LHCN-M2 (cell line): ENCODE measurements at regions not wholly inside any gene's neighbourhood (a gene's known extent, or its start where the extent isn't known, plus 50 kb on each side); places are given as distances from the start of the nearest gene placed in this dataset.
A peak's percentile ranks its signal among the peaks of the same experiment; 100 is the strongest.
"Not testable (repeated sequence)": the region's sequence is repeated elsewhere in the genome, so short reads cannot be mapped to it uniquely, and the experiment has no call there.

Experiments
- DNase-seq: peaks from one replicate; pipeline ENCODE4 v3.0.0-alpha.2; 2012; ENCODE audit warnings: low read depth

DNA sequence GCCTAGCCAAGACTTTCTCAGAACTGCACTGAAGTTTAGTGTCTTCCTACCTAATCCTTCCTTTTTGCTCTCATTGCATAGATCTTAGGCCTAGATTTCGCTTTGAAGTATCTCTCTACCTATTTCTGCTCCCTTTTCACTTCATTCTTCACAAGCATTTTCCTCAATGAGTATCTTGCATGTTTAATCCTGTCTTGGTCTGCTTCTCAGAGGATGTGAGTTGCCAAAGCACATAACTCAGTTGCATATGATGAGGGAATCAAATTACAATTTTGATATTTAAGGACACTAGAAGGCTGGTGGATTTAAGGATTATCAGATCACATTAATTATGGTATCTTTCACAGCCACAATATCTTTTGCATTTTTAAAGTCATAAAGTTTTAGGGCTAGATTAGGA lies 195.5 kb upstream of the DAAM1 start:
- no peak for DNase-seq

DNA sequence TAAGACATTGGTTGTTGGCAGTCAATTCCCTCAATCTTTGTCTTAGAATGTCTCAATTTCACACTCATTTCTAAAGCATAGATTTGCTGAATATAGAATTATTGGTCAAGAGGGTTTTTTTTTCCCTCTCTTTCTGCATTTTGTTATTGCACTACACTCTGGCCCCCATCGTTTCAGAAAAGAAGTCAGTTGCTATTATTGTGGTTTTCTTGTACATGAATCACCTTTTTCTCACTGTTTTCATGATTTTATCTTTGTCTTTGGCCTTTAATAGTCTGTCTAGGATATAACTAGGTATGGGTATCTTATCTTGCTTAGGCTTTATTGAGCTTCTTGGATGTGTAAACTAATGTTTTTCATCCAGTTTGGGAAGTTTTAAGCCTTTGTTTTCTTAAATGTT lies 194.3 kb upstream of the DAAM1 start:
- peak; percentile 41 for DNase-seq

DNA sequence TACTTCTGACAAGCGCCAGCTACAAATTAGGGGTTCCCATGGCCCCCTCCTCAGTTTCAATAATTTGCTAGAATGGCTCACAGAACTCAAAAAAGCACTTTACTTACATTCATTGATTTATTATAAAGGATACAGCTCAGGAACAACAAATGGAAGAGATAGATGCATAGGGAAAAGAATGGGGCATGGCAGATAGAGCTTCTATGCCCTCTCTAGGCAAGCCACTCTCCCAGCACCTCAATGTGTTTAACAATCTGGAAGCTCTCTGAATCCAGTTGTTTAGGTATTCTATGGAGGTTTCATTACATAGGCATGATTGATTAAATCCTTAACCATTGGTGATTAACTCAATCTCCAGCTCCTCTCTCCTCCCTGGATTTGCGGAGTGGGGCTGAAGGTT lies 184.5 kb upstream of the DAAM1 start:
- no peak for DNase-seq

DNA sequence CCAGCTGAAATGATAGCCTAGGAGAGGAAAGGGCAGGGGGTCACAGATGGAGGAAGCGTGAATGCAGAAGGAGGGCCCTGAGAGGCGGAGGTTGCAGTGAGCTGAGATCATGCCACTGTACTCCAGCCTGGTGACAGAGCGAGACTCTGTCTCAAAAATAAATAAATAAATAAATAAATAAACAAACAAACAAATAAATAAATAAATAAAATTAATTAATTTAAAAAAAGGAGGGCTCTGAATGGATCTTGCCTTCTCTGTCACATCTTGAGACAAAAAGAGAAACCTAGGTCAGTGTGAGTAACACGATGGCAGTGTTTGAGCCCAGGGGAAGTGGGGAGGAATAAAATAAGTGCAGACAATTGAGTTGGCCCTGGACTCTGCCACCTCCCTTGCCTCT lies 182.3 kb upstream of the DAAM1 start:
- not testable (repeated sequence) for DNase-seq

DNA sequence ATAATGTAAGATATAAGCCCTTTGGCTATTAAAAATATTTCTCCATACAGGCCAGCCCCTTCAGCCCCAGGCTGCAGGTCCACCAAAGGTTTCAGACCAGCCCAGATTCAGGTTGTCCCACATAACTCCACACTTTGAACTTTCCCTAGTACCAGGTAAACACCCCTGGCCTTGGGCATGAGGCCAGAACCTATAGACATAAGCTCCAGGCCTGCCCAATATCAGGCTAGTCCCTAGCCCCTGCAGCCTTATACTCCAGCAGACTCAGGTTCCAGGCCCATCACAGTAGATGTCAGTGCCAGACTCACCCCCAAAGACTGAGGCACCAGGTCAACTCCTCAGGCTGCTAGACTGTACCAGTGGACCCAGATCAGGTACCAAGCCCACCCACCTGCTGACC lies 178.5 kb upstream of the DAAM1 start:
- no peak for DNase-seq

DNA sequence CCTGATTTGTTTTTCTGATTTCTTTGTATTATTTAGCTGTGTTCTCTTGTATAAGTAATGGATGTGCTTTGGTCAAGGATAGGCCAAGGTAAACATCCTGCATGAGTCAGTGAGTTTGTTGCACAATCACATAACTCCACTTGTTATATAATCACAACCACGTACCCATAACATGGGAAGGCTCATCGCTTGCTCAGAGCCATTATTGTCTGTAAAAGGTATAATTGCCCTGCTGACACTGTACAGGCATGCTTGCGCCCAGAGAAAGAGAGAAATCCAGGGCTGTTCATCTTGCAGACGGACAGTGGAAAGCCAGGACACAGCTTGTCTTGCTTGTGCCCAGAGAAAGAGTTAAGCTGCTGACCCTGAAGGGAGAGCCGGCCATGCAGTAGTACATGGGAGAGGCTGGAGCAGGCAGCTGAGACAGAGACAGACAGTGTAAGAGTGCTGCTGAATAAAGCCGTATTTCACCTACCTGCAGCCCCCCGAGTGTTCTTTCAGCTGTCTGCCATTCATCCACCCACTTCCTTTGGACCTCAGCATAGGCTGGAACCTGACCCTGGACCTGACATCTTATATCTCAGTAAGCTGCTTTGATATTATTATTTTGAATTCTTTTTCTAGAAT lies 174.7 kb upstream of the DAAM1 start:
- DNase-seq = peak; percentile 33

DNA sequence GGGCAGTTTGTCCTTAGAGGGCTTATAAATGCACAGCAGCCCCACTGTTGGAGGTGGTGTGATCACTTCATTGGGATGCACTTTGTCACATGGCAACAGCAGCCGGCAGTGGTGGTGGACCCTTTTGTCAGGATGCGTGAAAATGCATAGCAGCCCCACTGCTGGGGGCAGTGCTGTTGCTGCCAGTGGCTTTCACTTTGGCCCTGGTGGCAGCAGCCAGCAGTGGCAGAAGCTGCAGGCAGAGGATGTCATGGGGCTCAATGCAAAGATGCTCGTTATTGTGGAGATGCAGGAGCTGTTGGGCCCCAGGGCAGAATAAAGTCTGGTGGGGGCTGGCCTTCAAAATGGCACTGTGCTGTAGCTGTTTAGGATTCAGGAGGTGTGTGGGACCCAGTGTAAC lies 173.0 kb upstream of the DAAM1 start:
- DNase-seq = no peak

DNA sequence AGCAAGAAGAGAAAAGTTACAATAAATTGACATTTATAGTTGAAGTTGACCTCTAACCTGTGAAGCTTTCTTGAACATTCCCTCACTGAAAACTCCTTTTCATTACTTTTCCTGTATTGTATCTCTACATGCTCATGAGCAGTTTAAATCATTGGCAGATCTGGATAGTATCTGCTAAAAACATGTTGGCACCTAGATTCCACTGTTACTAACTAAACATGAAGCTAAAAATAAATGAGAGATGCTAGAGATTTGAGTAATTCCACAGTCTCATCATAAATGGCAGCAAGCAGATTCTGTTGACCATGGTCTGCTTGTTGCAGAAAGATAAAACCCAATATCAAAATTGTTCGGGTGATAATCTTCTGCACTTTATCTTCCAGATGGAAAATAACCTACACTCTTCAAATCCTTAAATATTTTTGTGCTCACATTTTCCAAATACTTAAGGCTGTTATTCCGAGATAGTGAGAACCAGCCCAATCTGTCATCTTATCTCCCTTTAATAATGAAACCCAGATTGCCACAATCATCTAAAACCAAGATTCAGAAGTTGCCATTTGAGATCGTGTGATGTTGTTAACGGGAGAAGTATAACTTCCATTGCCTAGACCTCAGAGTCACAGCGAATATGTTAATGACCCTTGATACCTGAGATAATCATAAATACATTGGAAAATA lies 171.0 kb upstream of the DAAM1 start:
- no peak for DNase-seq

DNA sequence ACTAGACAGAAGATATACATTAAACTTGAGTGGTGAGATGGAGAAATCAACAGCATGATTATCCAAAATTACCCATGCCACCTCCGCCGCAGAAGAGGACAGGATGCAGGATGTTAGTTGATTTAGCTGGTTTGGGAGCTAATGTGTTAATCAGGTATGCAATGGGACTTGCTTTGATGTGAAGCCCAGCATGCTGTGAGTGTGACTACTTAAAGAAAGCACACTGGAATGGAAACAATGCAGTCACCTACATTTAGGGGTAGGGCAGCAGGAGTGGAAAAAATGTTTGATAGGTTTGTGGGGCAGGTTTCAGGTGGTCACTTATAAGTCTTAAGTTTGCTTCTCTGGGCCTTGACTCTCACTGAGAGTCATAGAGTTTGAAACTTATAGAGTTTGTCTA lies 170.0 kb upstream of the DAAM1 start:
- DNase-seq = no peak

DNA sequence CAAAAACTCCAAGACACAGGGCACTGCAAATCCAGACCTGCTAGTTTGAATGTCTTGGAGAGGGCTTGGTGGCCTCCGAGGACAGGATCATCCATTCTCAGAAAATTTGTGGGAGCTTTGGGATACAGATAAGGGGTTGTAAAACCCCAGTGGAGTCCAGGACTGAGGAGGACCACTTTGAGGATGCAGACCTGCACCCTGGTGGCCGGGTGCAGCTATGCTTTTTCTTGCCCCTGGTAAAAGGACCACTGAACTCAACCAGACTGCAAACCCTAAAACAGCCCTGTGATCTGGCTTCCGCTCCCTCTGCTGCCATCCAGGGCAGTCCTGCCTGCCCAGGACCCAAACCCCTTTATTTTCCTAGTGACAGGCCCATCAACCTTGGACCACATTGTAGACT lies 169.5 kb upstream of the DAAM1 start:
- DNase-seq = no peak

DNA sequence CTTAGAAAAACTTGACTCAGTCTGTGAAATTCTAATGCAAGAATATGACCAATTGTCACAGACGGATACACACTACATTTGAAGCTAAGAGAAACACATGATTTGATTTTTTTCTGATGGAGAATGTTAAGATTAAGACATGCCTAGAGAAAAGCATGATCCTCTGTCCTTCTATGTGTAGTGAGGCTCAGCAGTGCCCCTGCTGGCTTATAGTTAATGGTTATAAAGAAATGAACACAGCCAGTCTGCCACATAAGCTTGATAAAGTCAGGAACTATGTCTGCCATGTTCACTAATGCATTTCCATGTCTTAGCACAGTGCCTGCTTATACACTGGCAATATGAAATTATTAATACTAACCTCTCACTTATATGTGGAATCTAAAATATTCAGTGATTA lies 168.1 kb upstream of the DAAM1 start:
- peak; percentile 41 for DNase-seq

DNA sequence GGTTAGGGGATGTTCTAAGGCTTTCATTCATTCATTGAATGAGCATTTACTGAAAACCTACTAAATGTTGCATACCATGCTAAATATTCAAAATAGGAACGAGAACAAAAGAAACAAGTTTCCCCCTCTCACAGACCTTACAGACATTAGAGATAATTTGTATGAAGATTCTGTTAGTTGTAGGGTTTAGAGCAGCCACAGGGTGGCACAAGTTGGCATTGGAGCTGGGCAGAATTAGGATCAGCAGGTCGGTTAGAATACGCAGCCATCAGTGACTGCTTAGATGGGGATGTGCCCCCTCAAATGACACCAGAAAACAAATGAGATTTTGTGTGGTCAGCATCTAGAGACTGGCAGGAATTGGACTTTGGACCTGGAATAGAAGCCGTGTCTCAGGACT lies 166.3 kb upstream of the DAAM1 start:
- DNase-seq = no peak

DNA sequence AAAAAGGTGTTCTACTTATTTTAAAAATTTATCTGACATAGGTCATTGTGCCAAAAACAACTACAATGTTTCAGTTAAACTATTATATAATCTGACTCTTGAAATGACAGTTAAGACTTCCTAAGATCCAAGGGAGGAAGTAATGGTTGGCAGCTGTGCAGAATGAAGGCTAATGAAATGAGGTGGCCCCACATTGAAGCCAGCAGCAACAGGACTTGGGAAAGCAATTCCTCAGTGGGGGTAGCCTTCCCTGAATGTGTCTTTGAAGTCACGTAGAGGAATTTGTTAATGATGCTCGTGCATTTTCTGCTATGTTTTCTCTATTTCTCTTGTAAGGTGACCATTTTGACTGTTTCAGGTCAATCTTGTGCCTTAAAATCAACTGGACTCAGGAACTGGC lies 162.4 kb upstream of the DAAM1 start:
- no peak for DNase-seq

DNA sequence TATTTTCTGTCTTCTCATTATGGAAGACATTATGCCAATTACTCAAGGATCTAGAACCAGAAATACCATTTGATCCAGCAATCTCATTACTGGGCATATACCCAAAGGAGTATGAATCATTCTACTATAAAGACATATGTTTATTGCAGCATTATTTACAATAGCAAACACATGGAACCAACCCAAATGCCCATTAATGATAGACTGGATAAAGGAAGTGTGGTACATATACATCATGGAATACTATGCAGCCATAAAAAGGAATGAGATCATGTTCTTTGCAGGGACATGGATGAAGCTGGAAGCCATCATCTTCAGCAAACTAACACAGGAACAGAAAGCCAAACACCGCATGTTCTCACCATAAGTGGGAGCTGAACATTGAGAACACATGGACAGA lies 161.8 kb upstream of the DAAM1 start:
- not testable (repeated sequence) for DNase-seq

DNA sequence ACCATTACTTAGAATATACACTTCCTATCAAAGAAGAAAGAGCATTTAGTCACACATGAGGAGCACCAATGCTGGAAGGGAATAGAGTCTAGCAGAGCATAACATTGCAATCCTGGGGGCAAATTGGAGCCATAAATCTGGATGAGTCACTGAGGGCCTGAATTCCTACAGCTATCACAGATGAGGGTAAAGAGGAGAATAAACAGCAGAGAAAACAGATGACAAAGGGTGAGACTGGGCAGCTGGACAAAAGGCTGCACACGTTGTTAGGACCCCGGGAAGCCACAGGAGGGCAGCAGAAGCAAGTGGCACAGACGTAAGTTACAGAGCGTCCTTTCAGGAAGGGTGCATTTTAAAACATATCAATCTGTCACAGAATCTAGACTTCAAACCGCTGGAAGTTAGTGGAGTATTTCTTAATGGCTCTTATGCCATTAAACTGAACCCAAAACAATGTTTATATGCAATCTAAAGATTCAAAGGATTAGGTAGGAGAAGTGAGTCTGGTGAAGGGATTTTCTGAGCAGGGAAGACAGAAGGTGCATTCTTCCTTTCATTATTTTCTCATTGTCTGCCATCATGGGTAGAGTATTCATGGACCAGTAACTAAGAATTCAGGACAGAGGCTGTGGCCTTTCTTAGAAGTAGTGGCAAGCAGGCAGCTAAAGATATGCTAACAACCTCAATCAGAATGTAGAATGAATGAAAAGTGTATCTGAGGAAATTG lies 159.8 kb upstream of the DAAM1 start:
- DNase-seq = peak; percentile 93

DNA sequence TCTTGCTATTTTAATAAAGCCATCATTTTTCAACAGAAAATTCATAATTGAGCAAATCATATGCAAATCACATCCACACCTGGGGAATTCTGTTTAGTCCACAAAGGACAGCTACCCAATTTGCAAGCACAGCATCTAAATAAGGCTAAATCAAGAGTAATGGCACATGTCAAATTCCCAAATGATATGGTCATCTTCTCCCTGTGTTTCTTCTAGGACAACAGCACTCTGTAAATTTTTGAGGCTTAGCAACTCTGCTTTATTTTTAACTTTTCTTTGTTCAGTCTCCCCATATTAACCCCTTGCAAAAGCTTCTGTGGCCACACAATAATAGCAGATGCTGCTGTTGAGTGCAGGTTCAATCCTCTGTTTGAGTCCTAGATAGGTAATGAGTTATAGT lies 155.6 kb upstream of the DAAM1 start:
- DNase-seq = peak; percentile 51

DNA sequence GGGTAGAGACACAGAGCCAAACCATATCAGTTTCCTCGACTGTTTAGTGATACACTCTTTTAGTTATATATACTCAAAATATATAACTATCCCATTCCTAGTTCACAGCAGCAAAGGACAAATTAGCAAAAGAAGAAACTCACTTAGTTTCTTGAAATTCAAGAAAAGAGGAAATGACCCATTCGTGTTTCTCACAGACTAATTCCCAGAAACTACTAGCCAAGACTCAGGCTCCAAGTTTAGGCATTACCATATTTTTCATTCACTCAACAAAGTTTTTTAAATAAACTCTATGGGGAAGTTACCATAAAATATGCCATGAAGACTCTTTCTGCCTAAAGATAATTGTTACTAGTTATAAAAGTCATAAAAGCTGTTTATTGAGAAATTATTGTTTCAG lies 152.3 kb upstream of the DAAM1 start:
- DNase-seq = no peak

DNA sequence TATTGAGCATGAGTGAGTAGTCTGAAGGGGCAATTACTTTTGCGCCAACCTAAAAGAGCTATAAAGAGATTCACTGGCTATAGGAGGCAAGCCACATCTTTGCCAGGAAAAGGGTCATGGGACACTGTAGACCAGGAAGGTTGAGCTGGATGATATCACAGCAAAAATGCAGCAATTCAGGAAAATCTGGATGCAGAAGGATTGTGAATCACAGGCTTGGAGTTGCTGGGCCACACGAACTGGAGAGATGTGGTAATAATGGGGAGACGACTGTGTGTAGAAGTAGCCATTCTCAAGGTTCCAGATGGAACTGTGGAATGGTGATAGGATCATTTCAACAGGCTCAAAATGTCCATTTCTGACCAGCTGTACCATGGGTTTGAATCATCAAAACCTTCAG lies 151.4 kb upstream of the DAAM1 start:
- DNase-seq = no peak

DNA sequence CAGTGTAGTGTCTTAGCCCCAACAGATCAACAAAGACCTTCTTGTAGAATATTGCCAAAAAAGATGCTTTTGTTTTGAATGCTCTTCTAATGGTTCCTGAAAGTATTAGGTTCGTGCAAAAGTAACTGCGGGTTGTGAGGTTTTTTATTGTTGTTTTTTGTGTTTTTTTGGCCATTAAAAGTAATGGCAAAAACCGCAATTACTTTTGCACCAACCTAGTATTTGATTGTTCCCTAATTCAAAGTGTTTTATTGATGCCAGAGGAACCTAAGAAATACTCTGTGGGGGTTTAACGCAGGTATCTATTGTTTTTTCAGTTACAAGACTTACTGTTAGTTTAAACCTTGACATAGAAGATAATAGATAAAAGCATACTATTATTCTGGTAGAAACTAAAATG lies 150.8 kb upstream of the DAAM1 start:
- DNase-seq = no peak

DNA sequence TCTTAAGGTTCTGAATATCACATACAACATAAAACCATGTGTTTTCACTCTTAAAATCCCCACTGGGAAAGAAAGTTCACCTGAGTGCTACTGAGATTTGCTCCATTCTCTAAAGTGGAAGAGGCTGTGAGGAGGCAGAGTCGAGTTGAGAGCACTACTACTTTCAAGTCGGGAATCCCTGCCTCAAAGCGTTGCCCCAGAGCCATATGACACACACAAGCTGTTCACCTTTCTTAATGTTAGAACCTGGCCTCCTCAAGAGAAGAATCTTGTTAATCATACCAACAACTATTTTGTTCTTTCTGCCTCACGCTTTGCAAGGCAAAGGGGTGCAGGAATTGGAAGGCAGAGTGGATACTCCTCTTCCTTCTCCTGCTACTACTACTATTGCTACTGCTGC lies 149.7 kb upstream of the DAAM1 start:
- DNase-seq = no peak

DNA sequence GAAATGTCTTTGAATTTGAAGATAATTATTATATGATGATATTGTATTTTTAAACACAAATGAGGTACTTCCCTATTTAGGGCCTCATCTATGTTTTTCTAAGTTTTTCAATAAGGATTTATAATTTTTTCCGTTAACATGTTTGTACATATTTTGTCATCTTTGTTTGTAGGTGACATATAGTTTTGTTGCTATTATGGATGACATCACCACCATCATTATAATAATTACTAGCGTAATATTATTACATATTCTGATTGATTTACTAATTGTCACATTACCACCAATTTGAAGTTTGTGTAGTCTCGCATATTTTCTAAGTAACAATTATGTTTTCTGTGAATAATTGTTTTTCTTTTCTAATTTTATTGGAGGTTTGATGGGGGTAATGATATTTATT lies 147.2 kb upstream of the DAAM1 start:
- no peak for DNase-seq

DNA sequence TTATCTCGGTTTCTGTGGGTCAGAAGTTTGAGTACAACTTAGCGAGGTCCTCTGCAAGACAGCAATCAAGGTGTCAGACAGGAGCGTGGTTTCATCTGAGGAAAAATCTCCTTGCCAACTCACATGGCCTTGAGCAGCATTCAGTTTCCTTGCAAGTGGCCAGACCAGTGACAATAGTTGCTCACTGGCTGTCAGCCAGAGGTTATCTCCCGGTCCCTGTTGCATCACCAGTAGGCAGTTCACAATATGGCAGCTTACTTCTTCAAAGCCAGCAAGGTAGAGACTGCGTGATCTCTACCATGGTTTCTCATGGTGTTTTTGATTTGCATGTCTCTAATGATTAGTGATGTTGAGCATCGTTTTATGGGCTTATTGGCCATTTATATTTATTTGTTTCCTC lies 143.8 kb upstream of the DAAM1 start:
- no peak for DNase-seq

DNA sequence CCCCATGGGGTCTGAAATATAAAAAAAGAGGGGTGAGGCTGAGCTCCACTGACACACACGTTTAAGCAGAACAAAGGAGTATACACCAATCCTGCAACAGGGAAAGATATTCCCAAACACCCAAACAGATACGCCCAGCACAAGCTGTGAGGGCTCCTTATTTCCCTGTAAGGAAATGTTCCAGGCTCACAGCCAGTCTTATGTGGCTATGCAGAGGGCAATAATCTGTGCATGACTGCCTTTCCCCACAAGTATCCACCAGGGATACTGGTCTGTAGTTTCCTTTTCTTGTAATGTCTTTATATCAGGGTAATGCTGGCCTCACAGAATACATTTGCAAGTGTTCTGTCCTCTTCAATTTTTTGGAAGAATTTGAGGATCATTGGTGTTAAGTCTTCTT lies 141.7 kb upstream of the DAAM1 start:
- no peak for DNase-seq
